GM03348 (cell line): ENCODE measurements at regions not wholly inside any gene's neighbourhood (a gene's known extent, or its start where the extent isn't known, plus 50 kb on each side); places are given as distances from the start of the nearest gene placed in this dataset.
"Not testable (repeated sequence)": the region's sequence is repeated elsewhere in the genome, so short reads cannot be mapped to it uniquely, and the experiment has no call there.

Experiments used
- DNase-seq: peaks from one replicate; pipeline ENCODE4 v3.0.0; 2012; ENCODE audit warnings: low spot score

GRCh38 chr9:71364186-71364955 is 242.9 kb upstream of the TRPM3 start:
- peak; percentile 39 for DNase-seq

GRCh38 chr9:71363286-71363961 is 242.0 kb upstream of the TRPM3 start:
- DNase-seq = no peak

GRCh38 chr9:71361357-71361756 is 239.9 kb upstream of the TRPM3 start:
- DNase-seq = no peak

GRCh38 chr9:71357346-71357745 is 235.9 kb upstream of the TRPM3 start:
- no peak for DNase-seq

GRCh38 chr9:71355884-71356283 is 234.5 kb upstream of the TRPM3 start:
- no peak for DNase-seq

GRCh38 chr9:71353720-71354119 is 232.3 kb upstream of the TRPM3 start:
- peak; percentile 72 for DNase-seq

- no peak for DNase-seq
These were observed 231.4 kb upstream of the TRPM3 start for GRCh38 chr9:71352837-71353236.

GRCh38 chr9:71349218-71349617 is 227.8 kb upstream of the TRPM3 start:
- DNase-seq = peak; percentile 72

- no peak for DNase-seq
These were observed 211.9 kb upstream of the TRPM3 start for GRCh38 chr9:71333321-71333720.

GRCh38 chr9:71331603-71332002 is 210.2 kb upstream of the TRPM3 start:
- no peak for DNase-seq

GRCh38 chr9:71329873-71330272 is 208.5 kb upstream of the TRPM3 start:
- DNase-seq = no peak

- DNase-seq = no peak
These were observed 204.9 kb upstream of the TRPM3 start for GRCh38 chr9:71326360-71326759.

GRCh38 chr9:71323357-71323756 is 201.9 kb upstream of the TRPM3 start:
- no peak for DNase-seq

- no peak for DNase-seq
These were observed 200.9 kb upstream of the TRPM3 start for GRCh38 chr9:71322311-71322710.

GRCh38 chr9:71308454-71308853 is 187.0 kb upstream of the TRPM3 start:
- DNase-seq = no peak

- no peak for DNase-seq
These were observed 184.7 kb upstream of the TRPM3 start for GRCh38 chr9:71306134-71306533.

- peak; percentile 16 for DNase-seq
These were observed 181.9 kb upstream of the TRPM3 start for GRCh38 chr9:71303351-71303750.

- peak; percentile 21 for DNase-seq
These were observed 181.4 kb upstream of the TRPM3 start for GRCh38 chr9:71302776-71303175.

GRCh38 chr9:71295928-71296327 is 174.5 kb upstream of the TRPM3 start:
- no peak for DNase-seq

GRCh38 chr9:71286146-71286545 is 164.7 kb upstream of the TRPM3 start:
- DNase-seq = no peak

GRCh38 chr9:71285191-71285656 is 163.8 kb upstream of the TRPM3 start:
- peak; percentile 63 for DNase-seq

- not testable (repeated sequence) for DNase-seq
These were observed 160.7 kb upstream of the TRPM3 start for GRCh38 chr9:71282116-71282515.

- no peak for DNase-seq
These were observed 157.8 kb upstream of the TRPM3 start for GRCh38 chr9:71279151-71279739.
